ENCODE measurements at regions not wholly inside any gene's neighbourhood (a gene's known extent, or its start where the extent isn't known, plus 50 kb on each side); places are given as distances from the start of the nearest gene placed in this dataset.

DNA sequence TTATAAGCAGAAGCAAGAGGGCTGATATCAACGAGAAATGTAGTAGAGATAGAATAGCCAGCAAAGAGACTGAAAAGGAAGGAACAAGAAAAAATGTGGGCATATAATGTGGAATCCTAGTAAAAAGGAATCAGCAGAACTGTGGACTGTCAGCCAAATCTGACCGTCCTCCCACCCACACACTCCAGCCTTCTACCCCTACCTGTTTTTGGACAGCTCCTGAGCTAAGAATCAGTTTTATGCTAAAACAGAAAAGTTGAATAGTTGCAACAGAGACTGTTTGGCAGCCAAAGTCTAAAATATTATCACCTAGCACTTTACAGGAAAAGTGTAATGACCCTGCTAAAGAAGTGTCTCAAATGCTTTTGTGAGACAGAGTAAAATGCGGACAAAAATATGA, 533.3 kb upstream of the CXADR start:
- no peak for DNase-seq

DNA sequence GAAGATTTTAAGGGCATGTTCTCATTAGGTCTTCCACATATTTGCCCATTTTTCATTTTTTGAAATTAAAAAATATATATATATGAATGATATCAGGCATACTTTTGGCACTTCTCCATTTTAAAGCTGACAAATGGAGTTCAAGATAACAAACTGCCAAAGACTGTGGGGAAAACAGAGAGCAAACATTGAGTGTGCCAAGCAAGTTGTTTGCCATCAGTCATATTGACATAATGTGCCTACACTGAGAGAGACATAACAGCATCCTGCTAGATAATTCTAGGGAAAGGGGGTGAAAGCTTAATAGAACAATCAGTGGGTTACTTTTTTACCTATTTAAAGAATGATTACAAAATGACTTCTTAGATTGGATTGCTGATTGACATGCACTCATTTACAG, 529.4 kb upstream of the CXADR start:
- no peak for DNase-seq

DNA sequence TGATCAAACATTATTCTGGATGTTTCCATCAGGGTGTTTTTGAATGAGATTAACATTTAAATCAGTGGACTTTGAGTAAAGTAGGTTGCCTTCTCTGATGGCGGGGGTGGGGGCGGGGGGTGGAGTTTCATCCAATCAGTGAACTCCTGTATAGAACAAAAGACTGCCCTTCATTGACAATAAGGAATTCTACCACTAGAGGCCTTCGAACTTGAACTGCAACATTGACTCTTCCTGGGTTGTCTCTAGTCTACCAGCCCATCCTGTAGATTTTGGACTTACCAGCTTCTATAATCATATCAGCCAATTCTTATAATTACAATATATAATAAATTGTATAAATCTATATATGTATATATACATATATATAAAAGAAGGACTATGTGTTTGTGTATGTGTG, 520.4 kb upstream of the CXADR start:
- DNase-seq = no peak

DNA sequence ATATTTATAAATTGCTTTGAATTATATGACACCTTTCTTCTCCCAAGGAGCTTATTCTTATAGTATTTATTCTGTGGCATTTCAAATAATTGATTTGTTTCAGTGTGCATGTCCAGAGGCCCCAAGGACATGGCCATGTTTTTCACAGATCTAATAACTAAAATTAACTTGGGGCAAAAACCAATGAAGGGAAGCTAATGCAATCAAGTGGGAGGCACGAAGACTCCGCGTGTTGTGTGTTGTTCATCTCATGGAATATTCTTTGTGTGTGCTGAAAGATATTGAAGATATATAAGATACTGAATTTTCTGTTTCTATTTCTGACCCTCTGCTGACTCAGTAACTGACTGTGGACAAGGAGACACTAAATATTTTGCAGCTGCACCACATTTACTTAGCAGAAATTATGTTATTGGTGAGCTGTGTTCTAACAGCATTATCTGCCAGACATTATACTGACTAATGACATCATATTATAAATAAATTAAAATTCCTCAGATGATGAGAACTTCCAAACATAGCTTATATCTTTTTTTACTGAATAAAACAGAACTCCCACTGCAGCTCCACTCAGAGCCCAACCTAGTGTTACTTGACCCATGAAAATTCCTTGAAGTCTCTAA, 519.3 kb upstream of the CXADR start:
- no peak for DNase-seq

DNA sequence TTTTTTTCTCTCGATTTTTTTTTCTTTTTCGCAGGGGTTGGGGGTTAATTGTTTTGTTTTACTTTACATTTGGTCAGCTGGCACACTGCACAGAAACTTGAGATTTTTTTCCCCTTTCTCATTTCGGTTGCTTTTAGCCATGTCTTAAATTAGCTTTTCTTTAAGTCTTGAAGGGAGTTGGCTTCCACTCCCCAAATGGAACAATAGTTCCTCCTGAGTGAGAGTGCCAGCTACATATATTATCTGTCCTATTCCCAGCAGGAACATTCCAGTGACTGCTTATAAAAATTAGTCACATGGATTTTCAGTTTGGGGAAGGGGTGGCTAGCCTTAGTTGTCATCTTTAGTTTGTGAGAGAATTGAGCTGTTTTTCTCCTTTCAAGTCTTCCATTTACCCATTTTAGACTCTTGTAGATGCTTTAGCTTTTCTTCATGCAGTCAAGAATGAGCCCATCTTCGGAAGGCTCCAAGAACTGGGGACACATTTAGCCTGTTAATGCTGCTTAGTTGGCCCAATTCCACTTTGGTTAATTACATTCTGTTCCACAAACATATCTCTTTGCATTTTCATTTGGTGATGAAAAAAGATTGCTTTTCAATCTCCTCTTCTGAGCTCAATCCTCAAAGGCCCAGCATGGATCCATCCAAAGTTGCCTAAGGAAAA, 510.1 kb upstream of the CXADR start:
- DNase-seq = no peak

DNA sequence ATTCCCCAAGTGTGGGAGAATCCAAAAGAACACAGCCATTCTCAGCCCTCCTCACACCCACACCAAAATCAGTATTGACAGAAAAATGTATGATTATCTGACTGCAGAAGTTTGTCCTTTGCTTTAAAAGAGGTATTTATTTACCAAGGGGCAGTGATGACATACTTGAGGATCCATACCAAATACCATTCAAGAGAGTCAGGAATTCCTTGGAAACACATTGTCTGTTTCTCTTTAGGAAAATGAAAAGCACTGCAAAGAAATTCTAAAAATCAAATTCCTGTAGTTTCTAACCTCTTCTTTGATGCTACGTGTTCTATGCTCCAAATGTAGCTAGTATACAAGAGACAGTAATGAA, 509.6 kb upstream of the CXADR start:
- no peak for DNase-seq

DNA sequence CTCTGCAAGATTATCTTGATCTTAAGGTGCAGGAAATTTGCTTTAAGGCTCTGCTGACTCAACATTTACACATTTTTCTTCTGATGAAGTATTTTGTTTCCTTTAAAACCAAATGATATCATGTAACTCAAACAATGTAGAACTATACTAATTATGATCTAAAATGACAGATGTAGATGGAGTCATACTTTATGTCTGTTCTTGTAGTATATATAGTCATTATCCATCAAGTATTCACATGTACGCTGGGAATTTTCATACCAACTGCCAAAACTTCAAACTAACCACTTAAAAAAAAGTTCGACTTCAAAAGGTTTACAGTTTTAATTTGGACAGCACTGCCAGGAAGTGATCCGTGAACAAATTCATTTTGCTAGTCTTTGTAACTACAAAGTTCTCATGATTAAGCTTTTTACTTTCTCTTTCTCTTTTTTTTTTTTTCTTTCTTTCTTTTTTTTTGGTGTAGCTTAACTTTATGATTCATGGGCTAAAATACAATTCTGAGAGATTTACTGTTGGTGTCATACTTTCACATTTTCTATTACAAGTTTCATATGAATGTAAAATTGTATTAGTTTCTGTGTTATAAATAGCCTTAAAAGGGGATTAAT, 509.0 kb upstream of the CXADR start:
- DNase-seq = no peak

DNA sequence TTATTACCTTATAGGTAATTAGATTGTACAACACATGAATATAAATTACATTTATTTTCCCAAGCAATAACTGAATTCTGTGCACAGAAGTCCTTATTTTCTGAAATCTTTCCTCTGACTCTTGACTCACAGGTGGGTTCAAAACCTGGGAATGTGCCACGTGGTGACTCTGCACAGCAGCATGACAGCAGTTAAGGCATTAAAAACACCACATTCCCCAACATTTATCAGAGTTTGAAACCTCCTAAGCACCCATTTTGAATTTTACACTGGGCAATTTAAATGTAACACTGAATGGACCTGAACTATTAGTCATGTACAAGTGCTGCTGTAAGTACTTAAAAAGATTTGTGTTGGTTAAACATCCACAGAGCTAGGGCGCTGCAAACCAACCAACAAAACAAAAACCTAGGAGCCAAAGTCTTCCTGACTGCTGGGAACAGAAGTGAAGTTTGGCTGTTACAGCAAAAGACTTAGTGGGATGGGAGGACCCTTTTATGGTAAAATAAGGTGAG, 480.6 kb upstream of the CXADR start:
- DNase-seq = no peak

DNA sequence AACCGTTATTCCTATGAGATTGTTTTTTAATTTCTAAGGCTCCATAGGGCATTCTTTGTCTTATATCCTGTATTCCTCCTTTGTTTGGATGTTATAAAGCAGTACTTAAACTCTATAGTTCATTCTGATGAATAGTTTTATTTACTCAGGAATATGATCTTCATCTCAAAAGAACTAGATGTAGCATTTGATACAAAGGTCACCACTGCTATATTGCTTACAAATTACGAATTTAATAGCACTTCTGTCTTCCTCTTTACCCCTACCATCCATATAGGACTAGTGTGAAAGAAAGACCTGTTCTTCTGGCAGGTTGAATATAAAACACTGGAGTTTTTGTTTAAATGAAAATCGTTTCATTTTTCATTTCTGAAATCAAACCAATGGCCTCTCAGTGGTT, 468.1 kb upstream of the CXADR start:
- DNase-seq = no peak

DNA sequence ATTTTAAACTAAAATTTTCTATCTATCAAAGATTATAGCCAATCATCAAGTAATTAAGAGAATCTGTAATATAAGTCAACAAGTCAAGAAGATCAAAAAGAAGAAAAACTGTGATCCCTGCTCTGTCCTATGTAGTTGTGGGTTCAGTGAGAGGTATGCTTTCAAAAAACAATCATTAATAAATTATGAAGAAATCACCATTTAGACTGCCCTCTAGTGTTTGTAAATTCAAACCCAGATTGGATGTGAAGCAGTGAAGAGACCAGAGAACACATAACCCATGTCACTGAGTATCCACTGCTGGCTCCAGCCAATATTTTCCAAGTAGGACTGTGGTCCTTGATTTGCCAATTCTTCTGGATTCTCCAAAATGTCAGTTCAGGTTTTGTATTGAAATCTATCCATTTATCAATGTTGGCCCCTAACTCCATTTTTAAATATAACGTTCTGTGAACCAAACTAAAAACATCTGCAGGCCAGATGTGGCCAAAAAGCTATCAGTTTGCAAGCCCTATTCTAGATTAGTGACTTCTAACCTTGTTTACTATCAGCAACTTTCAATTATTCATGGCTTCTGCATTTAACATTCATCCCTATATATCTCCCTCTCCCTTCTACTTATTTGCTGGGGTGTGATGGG, 467.5 kb upstream of the CXADR start:
- no peak for DNase-seq

DNA sequence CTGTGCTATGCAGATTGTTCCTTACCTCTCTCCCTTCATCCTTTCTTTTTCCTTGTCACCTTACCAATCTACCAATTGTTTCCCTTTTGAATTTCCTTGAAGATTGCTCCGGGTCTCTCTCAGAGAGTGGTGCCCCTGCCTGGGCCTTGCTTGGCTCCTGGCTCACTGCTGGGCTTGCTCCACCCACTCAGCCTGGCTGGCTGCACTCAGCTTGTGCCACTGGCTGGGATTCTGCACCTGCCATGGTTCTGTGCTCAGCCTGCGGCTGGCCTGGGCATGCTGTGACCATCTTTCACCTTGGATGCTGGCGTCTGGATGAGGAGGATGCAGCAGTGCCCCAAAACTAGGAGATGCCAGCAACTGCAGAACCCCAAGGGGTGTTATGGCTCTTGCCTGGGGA, 463.9 kb upstream of the CXADR start:
- no peak for DNase-seq

DNA sequence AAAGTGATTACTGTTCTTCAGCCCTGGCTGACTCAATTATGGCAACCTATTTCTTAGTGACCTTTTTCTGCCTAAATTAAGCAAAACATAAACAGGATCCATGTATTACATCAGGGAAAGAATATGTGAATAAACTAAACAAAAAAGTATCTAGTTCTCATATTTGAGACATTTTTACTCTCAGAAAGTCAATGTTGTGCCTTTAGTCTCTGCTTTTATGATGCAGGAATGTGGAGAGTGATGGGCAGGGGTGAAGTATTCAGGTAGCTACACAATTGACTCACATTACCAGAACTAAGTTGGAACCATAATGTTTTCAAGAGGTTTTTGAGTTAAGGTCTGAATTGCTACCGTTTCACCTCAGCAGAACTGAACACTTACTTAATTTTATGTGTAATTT, 462.7 kb upstream of the CXADR start:
- DNase-seq = no peak

DNA sequence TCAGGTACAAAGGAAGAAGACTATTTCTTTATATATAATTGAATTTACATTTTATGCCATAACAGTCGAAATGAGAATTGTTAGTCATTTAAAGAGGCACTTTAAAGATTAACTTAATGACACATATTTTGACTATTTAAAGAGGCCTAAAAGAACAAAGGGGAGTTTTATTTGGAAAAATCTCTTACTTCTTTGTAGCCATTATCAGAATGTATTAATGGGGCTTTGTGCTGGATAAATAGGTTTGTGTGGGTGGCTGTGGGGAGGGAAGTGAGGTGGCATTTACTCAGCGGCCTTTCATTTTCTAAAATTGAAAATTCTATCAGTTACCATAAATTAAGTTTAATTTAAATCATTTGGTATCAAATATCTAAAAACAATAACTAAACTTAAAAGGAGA, 462.2 kb upstream of the CXADR start:
- no peak for DNase-seq

DNA sequence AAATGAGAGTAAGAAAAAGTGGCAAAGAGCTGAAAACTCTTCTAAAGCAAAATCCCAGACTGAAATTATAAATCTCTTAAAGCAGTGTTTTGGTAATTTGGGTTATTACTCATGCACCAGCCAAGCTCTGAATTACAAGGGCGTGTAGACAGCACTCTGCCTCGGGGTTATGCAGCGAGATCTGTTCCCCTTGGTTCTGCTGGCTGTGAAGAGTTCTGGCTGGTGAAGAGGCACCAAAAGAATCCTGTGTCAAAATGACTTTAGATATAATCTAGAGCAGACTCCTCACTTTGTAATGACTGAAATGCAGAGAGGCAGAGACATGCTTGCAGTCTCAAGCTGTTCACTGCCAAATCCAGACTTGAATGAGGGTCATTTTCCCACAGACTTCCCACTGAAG, 461.8 kb upstream of the CXADR start:
- DNase-seq = no peak

DNA sequence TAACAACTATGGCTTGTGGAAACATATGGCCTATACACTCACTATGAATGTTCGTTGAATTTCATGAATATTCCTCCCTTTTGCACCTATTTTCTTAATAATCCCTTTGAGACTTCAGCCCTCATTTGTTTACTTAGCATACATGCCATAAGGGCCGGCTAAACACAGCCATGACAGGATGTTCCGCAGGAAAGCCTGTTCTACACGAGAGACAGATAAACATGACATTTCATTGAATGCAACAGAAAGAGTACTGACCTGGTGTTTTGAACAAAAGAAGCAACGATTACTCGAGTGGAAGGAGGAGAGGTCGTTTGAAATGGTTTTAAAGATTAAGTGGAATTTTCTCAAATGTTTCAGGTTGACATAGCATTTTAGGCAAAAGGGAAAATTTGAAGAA, 459.5 kb upstream of the CXADR start:
- DNase-seq = no peak

DNA sequence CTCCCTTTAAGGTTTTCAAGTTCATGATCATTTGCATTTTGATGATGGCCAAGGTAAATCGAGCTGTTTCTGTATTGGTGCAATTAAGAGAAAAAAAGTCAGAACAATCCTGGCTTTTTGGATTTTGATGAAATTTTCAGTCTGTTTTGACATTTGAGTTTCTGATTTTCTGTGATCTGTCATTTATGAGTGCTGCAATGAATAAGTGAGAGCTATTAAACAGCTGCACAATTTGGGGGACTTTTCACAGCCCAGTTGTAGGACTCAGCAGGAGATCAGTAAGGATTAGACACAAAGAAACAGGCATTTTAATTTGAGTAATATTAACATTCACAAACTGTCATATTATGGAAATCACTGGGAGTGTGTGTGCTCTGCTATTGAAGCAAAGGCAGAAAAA, 452.9 kb upstream of the CXADR start:
- DNase-seq = no peak

DNA sequence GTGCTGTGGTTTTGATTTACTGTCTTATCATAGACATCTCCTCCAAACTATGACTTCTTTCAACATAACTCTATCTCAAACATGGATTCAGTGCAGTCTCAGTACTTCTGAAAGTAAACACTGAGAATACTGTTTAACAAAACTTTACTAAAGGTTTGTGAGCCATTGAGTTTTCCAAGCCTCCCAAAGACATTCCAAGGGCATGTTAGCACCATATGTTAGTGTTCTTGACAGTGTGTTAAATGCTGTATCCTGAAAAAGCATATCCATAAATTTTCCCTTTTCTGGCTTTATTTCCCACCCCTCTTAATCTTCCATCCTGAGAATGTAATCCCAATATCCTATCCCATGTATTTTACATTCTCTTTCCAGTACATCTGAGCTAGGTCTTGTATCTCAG, 446.8 kb upstream of the CXADR start:
- no peak for DNase-seq

DNA sequence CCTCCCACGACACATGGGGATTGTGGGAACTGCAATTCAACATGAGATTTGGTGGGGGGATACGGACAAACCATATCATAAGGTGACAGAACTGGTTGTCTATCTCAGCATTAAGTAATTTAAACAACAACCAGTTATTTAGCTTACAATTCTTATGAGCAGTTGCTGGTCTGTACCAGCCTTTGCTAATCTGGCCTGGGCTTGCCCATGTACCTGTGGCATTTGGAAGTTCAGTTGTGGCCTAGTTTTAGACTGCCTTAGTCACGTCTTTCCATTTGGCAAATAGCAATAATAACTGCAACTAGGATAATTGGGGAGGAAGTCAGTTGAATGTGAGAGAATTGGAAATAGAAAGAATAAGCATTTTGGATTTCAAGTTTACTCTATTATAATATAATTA, 441.8 kb upstream of the CXADR start:
- DNase-seq = no peak

DNA sequence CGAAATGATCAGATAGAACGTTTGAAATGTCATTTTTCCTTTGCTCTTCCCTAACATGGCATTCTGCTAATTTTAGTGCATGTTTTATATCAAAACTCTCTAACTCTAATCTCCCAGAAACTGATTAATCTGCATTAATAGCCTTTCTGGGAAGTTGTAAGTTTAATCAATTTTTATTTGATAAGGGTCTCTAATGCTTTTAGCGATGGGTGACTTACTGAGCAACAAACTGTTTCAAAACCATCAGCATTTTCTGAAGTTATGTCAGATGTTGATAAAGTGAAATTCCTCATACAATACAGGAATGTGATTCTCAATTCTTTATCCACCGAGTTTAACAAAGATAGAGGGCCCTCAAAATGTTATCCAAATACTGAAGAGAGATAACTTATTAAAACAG, 431.6 kb upstream of the CXADR start:
- DNase-seq = no peak

DNA sequence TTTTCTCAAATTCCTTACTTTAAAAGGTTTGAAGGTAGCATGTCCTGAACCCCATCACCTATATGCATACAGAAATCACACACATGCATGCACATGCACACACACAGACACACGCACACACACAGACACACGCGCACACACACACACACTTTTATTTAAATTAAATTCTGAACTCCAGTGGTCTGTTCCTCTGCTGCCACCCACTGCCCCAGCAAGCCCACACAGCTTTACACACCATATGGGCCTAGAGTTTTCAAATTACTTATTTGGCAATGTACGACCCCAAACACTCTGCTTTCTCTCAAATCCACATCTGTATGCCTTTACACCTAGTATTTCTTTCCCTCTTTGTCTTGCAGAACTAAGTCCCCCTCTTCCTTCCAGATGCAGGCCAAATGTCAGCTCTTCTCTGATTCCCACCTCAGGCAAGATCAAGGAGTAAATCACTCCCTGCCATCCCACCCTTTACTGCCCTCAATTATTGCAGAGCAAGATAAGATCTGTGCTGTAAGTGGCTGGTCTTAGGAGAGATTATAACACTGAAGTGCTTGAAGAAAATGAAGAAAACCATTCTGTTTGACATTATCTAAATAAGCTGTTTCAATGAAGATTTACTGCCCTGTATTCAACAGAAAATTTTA, 429.9 kb upstream of the CXADR start:
- DNase-seq = no peak

DNA sequence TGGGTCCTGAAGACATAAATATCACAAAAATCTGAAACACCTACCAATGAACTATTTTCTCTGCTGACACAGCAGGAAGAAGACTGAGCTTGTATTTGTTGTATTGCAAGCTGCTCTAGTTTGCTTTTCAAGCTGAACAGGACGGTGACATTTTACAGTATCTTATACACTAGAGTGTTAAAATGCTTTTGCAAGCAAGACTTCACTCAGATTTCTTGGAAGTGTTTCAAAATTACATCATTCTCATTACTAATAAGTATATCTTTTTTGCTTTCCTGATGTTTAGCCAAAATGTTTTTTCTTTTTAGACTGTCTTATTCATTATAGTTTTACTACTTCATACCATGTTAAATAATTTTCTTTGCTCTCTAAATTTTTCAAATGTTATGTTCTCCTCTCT, 427.1 kb upstream of the CXADR start:
- DNase-seq = no peak

DNA sequence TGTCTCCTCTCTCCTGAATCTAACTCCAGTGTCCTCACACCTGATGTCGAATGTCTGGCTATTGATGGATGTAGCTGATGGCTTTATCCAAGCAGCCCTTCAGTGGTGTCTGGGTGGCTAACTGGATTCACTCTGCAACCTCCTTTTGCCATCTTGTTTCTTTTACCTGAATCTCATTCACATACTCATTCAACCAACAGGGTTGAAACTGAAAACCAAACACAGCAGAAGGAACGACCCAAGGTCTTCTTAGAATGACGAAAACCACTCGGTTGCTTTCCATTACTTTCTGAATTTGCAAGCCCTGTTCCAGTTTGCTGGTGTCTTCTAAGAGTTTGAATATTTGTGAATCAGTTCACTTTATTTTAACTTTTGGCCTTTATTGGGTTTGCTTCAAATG, 424.3 kb upstream of the CXADR start:
- no peak for DNase-seq

DNA sequence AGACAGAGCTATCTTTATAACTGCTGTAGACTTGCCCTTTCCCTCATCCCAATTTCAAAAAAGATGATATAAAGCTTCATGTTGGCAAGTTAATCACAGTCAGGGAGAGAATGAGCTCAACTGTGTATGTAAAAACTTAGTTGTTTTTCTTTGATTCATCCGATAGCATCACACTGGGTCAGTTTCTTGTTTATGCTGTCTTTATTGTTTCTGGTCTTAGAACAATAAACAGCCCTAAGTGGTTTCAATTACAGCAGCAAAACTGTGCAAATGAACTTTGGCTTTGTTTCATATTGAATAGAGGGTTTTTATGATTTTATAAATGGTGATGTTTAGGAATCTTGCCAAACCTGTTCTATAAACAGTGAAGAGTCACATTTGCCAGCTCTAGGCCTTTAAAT, 423.8 kb upstream of the CXADR start:
- DNase-seq = no peak

DNA sequence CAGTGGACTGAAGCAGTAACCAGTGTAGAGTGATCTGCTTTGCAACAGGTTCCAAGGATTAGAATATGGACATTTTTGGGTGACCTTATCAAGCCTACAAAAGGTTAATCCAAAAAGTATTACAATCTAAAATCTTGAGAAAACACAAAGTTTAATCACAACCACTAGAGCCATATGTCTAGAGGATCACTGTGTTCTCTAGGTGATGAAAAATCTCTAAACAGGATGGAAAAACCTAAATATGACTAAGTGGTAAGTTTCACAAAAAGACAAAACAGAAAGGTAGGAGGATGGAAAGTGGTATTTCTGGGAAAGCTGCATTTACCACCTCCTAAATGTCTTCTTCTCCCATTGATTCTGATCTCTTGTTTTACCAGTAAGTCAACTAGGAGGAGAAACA, 411.1 kb upstream of the CXADR start:
- DNase-seq = no peak
